ENCODE measurements at regions not wholly inside any gene's neighbourhood (a gene's known extent, or its start where the extent isn't known, plus 50 kb on each side); places are given as distances from the start of the nearest gene placed in this dataset.

DNA sequence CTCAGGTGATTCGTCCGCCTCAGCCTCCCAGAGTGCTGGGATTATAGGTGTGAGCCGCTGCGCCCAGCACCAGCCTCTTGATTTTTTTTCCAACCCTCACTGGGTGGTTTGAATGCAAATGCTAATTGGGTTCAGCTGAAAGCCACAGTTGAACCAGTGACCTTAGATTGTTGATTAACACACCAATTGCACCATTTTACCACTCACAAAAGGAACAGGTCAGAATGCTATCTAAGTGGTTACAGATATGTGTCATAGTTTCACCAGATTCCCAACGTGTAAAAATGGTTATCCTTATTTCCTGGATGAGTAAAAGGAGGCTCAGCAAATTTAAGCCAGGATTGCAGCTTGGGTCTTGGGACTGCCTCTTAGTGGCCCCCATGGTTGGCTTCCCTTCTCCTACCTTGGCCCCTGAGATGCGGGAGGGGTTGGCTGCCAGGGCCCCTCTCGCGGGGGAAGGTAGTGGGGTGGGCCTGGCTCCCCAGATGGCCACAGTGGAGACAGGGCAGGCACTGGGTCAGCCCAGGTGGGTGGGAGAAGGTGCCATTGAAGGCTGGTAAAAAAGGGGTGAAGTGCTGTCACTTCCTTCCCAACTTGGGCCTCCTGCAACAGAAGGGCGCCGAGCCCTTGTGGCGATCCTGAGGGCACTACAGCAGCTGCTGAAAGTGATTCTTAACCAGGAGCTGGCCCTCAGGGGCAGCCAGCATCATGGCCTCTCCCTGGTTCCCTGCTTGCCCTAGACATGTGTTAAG lies 164.9 kb upstream of the HAAO start:
- no peak for TF ChIP-seq POLR2A (IDR thresholded peaks at IDR 0.05)
- TF ChIP-seq, protein P1, sequence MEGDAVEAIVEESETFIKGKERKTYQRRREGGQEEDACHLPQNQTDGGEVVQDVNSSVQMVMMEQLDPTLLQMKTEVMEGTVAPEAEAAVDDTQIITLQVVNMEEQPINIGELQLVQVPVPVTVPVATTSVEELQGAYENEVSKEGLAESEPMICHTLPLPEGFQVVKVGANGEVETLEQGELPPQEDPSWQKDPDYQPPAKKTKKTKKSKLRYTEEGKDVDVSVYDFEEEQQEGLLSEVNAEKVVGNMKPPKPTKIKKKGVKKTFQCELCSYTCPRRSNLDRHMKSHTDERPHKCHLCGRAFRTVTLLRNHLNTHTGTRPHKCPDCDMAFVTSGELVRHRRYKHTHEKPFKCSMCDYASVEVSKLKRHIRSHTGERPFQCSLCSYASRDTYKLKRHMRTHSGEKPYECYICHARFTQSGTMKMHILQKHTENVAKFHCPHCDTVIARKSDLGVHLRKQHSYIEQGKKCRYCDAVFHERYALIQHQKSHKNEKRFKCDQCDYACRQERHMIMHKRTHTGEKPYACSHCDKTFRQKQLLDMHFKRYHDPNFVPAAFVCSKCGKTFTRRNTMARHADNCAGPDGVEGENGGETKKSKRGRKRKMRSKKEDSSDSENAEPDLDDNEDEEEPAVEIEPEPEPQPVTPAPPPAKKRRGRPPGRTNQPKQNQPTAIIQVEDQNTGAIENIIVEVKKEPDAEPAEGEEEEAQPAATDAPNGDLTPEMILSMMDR (IDR thresholded peaks at IDR 0.05): no peak

Data from tibial nerve (tissue), 3 donors.